Tibial nerve (tissue), 4 donors: ENCODE measurements at regions not wholly inside any gene's neighbourhood (a gene's known extent, or its start where the extent isn't known, plus 50 kb on each side); places are given as distances from the start of the nearest gene placed in this dataset.

Experiments used
- EP300 ChIP-seq, 2 donors: sonication (generic); formaldehyde crosslinking; IDR thresholded peaks; one replicate each; pipeline ENCODE4 v1.6.1; 2017; ENCODE audit warnings: antibody characterized with exemption in 2 of 2, mild to moderate bottlenecking in 1 of 2
- POLR2A ChIP-seq, 2 donors: fragments of 450-650 bp; IDR thresholded peaks; one replicate each; pipeline ENCODE4 v1.6.1; 2017; ENCODE audit warnings: antibody characterized with exemption in 2 of 2, mild to moderate bottlenecking in 2 of 2, moderate library complexity in 2 of 2
- TF ChIP-seq, protein P1 (sequence below), 5 experiments: fragments of 200-600 bp in 3 of 5; fragments of 450-650 bp in 2 of 5; sonication (generic) in 3 of 5; IDR thresholded peaks; one replicate each; pipeline ENCODE4 v1.5.1; 2016 to 2019; ENCODE audit warnings: antibody characterized with exemption in 5 of 5, mild to moderate bottlenecking in 3 of 5, moderate library complexity in 2 of 5

DNA sequence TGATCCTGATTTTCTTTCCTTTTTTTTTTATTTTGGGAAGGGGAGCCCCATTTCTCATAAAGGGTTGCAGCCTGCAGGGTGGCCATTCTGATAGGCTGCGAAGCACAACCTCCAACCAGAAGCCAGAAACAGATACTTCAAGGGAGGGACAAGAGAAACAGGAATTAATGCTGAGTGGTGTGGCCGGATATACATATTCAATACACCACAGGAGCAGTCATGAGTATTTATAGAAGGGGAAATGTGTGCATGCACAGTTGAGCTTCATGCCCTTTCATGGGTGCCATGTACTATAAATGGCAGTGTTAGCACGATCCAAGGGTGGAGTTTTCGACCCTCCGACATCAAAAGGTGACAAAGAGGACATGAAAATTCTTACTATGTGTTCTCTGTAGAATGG lies 320.8 kb downstream of the CBLN1 start:
- TF ChIP-seq, protein P1, sequence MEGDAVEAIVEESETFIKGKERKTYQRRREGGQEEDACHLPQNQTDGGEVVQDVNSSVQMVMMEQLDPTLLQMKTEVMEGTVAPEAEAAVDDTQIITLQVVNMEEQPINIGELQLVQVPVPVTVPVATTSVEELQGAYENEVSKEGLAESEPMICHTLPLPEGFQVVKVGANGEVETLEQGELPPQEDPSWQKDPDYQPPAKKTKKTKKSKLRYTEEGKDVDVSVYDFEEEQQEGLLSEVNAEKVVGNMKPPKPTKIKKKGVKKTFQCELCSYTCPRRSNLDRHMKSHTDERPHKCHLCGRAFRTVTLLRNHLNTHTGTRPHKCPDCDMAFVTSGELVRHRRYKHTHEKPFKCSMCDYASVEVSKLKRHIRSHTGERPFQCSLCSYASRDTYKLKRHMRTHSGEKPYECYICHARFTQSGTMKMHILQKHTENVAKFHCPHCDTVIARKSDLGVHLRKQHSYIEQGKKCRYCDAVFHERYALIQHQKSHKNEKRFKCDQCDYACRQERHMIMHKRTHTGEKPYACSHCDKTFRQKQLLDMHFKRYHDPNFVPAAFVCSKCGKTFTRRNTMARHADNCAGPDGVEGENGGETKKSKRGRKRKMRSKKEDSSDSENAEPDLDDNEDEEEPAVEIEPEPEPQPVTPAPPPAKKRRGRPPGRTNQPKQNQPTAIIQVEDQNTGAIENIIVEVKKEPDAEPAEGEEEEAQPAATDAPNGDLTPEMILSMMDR (IDR thresholded peaks at IDR 0.05) = no peak
- TF ChIP-seq POLR2A (IDR thresholded peaks at IDR 0.05) (no peak), EP300 (IDR thresholded peaks at IDR 0.05) (no peak)
